Lower leg skin (tissue), 3 donors: ENCODE measurements at regions not wholly inside any gene's neighbourhood (a gene's known extent, or its start where the extent isn't known, plus 50 kb on each side); places are given as distances from the start of the nearest gene placed in this dataset.

Experiments used
- POLR2A ChIP-seq, 2 donors: fragments of 450-650 bp; IDR thresholded peaks; one replicate each; pipeline ENCODE4 v1.6.1; 2016 to 2017; ENCODE audit warnings: antibody characterized with exemption in 2 of 2, mild to moderate bottlenecking in 1 of 2, moderate library complexity in 1 of 2
- TF ChIP-seq, protein P1 (sequence below), 3 donors: fragments of 450-650 bp; IDR thresholded peaks; one replicate each; pipeline ENCODE4 v1.5.1; 2016; ENCODE audit warnings: antibody characterized with exemption in 3 of 3, mild to moderate bottlenecking in 3 of 3, moderate library complexity in 2 of 3

DNA sequence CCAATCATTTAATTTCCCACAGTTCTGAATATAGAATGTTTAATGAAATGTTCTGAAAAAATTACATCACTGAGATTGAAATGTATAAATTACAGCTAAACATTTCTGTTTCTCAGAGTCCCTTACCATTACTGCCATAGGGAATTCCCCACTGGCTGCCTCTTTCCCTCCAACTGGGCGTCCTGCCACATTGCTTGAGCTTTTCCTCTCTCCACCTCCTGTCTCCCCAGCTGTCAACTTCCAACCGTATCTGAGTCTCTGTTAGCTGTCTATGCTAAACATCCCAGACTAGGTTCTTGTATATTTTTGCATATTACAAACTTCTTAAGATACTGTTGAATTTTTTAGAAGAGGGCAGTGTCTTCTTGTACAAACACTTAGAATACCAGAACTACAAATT is 407.3 kb upstream of the SLIT2 start:
- TF ChIP-seq, protein P1, sequence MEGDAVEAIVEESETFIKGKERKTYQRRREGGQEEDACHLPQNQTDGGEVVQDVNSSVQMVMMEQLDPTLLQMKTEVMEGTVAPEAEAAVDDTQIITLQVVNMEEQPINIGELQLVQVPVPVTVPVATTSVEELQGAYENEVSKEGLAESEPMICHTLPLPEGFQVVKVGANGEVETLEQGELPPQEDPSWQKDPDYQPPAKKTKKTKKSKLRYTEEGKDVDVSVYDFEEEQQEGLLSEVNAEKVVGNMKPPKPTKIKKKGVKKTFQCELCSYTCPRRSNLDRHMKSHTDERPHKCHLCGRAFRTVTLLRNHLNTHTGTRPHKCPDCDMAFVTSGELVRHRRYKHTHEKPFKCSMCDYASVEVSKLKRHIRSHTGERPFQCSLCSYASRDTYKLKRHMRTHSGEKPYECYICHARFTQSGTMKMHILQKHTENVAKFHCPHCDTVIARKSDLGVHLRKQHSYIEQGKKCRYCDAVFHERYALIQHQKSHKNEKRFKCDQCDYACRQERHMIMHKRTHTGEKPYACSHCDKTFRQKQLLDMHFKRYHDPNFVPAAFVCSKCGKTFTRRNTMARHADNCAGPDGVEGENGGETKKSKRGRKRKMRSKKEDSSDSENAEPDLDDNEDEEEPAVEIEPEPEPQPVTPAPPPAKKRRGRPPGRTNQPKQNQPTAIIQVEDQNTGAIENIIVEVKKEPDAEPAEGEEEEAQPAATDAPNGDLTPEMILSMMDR (IDR thresholded peaks at IDR 0.05) = no peak
- TF ChIP-seq POLR2A (IDR thresholded peaks at IDR 0.05) = no peak
